CD14-positive monocyte (primary cell): ENCODE measurements at regions not wholly inside any gene's neighbourhood (a gene's known extent, or its start where the extent isn't known, plus 50 kb on each side); places are given as distances from the start of the nearest gene placed in this dataset.
"Not testable (repeated sequence)": the region's sequence is repeated elsewhere in the genome, so short reads cannot be mapped to it uniquely, and the experiment has no call there.

Source experiments
- DNase-seq, 3 donors: peaks; one replicate each; pipeline ENCODE4 v3.0.0-alpha.2; 2011 to 2022
- H2AFZ ChIP-seq: 2 replicates; pipeline ENCODE4 v1.6.0; 2012; ENCODE audit warnings: mild to moderate bottlenecking, low read depth, low read length, inconsistent platforms; ENCODE audit not compliant: insufficient read depth, poor library complexity, severe bottlenecking
- H3K27ac ChIP-seq, 2 donors: 1 replicate in 1 of 2; 2 replicates in 1 of 2; pipeline ENCODE4 v1.5.1; 2012 to 2013; ENCODE audit warnings: low read length in 2 of 2, control low read depth in 1 of 2, inconsistent platforms in 1 of 2, low read depth in 1 of 2, mild to moderate bottlenecking in 1 of 2
- H3K27me3 ChIP-seq, 2 donors: one replicate each; pipeline versions ENCODE4 v1.6.0 to v1.6.1; 2011 to 2013; ENCODE audit warnings: low read length in 2 of 2; ENCODE audit not compliant: control insufficient read depth in 2 of 2, insufficient read depth in 2 of 2
- H3K36me3 ChIP-seq, 2 donors: replicated peaks in 1 of 2; 1 replicate in 1 of 2; 2 replicates in 1 of 2; pipeline versions ENCODE4 v1.5.1 to v1.6.1; 2012 to 2013; ENCODE audit warnings: low read length in 2 of 2, control low read depth in 1 of 2, inconsistent platforms in 1 of 2, mild to moderate bottlenecking in 1 of 2; ENCODE audit not compliant: insufficient read depth in 2 of 2, control insufficient read depth in 1 of 2
- H3K4me1 ChIP-seq, 2 donors: 1 replicate in 1 of 2; 2 replicates in 1 of 2; pipeline versions ENCODE4 v1.5.1 to v1.6.1; 2012 to 2013; ENCODE audit warnings: low read length in 2 of 2, control low read depth in 1 of 2, inconsistent platforms in 1 of 2, mild to moderate bottlenecking in 1 of 2, moderate library complexity in 1 of 2; ENCODE audit not compliant: insufficient read depth in 2 of 2, control insufficient read depth in 1 of 2
- H3K4me2 ChIP-seq: replicated peaks from 2 replicates; pipeline ENCODE3; 2012; ENCODE audit warnings: low read length, moderate library complexity, mild to moderate bottlenecking; ENCODE audit not compliant: poor library complexity, severe bottlenecking; ENCODE audit errors: extremely low read depth
- H3K4me3 ChIP-seq, 3 experiments: fragments of 200-600 bp in 1 of 3; sonication (generic) in 1 of 3; replicated peaks in 1 of 3; 1 replicate in 2 of 3; 2 replicates in 1 of 3; pipeline ENCODE4 v1.5.1; 2011 to 2013; ENCODE audit warnings: low read length in 3 of 3, mild to moderate bottlenecking in 3 of 3, control low read depth in 2 of 3, low read depth in 2 of 3, inconsistent platforms in 1 of 3, moderate library complexity in 1 of 3
- H3K79me2 ChIP-seq: 2 replicates; pipeline ENCODE4 v1.6.0; 2012; ENCODE audit warnings: mild to moderate bottlenecking, control low read depth, inconsistent platforms, low read length, moderate library complexity; ENCODE audit not compliant: insufficient read depth
- H3K9ac ChIP-seq: 2 replicates; pipeline ENCODE4 v1.6.0; 2017; ENCODE audit warnings: low read length, mild to moderate bottlenecking; ENCODE audit not compliant: insufficient read depth, poor library complexity, severe bottlenecking
- H3K9me3 ChIP-seq, 2 donors: replicated peaks in 1 of 2; 1 replicate in 1 of 2; 2 replicates in 1 of 2; pipeline versions ENCODE4 v1.5.1 to v1.6.1; 2012 to 2013; ENCODE audit warnings: low read length in 2 of 2, control low read depth in 1 of 2; ENCODE audit not compliant: control insufficient read depth in 1 of 2, insufficient read depth in 1 of 2
- H4K20me1 ChIP-seq: 2 replicates; pipeline ENCODE4 v1.6.0; 2012; ENCODE audit warnings: mild to moderate bottlenecking, low read length, control low read depth, moderate library complexity; ENCODE audit not compliant: insufficient read depth
- H3K27ac Mint-ChIP-seq, 7 donors: one replicate each; pipeline ENCODE4 v1.8.0; 2020; ENCODE audit warnings: mild to moderate bottlenecking in 7 of 7, mixed read lengths in 7 of 7, moderate library complexity in 6 of 7, inconsistent platforms in 2 of 7
- H3K27me3 Mint-ChIP-seq, 3 donors: one replicate each; pipeline ENCODE4 v1.8.0; 2021 to 2022; ENCODE audit warnings: low read depth in 3 of 3, mild to moderate bottlenecking in 3 of 3, mixed read lengths in 3 of 3, moderate library complexity in 3 of 3, inconsistent platforms in 1 of 3
- H3K36me3 Mint-ChIP-seq, 2 donors: one replicate each; pipeline ENCODE4 v1.8.0; 2020; ENCODE audit warnings: mixed read lengths in 2 of 2, inconsistent platforms in 1 of 2, mild to moderate bottlenecking in 1 of 2
- H3K4me1 Mint-ChIP-seq: one replicate; pipeline ENCODE4 v1.8.0; 2020; ENCODE audit warnings: mild to moderate bottlenecking, mixed read lengths
- H3K4me3 Mint-ChIP-seq, 2 donors: one replicate each; pipeline ENCODE4 v1.8.0; 2020; ENCODE audit warnings: mild to moderate bottlenecking in 2 of 2, mixed read lengths in 2 of 2, moderate library complexity in 1 of 2
- H3K9me3 Mint-ChIP-seq, 7 donors: one replicate each; pipeline ENCODE4 v1.8.0; 2020 to 2022; ENCODE audit warnings: mixed read lengths in 7 of 7, mild to moderate bottlenecking in 6 of 7, moderate library complexity in 6 of 7, inconsistent platforms in 2 of 7
- WGBS: methylation state at CpG from one replicate; pipeline ENCODE4 v1.1.5; 2013; ENCODE audit warnings: missing lambda C conversion rate; ENCODE audit not compliant: insufficient coverage; 5-methylcytosine and 5-hydroxymethylcytosine counted together
- intact Hi-C, 2 donors: fragments of 100-400 bp; cut with micrococcal nuclease; formaldehyde crosslinking; loops; one replicate each; pipeline versions ENCODE4 v1.15.0 to v1.15.1; 2023
- TF ChIP-seq, protein P1 (sequence below): fragments of 200-600 bp; IDR thresholded peaks from one replicate; pipeline ENCODE4 v1.8.0; 2022; ENCODE audit warnings: antibody characterized with exemption, mild to moderate bottlenecking

DNA sequence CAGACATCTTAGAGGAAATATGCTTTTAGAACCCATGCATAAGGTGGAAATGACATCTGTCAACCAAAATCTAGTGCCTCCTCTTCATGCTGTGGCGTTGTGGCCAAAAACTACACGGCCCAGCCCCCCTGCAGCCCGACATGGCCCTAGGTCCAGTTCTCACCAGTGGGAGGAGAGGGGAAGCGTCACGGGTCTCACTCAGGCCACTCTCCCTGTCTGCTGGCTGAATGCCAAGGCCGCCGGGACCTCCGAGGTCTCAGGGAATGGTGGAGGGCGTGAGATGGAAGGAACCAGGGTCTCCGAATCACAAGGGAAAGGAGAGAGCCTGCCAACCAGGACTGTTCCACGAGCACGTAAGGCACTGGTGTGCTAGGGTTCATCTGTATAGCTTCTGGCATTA, 361.0 kb downstream of the ANAPC1 start:
- Histone ChIP-seq H3K9ac (no peak overlapping the region), H3K4me3 (no peak overlapping the region), H3K79me2 (no peaks in the 10 kb centered on the region), H3K4me1 (peaks cover 25% of the 10 kb centered on the region in 2 donors), H3K27me3 (no peaks in the 10 kb centered on the region), H3K36me3 (no peaks in the 10 kb centered on the region), H3K9me3 (no peaks in the 10 kb centered on the region), H2AFZ (no peak overlapping the region), H3K4me2 (no peak overlapping the region), H4K20me1 (no peaks in the 10 kb centered on the region), H3K27ac (no peak overlapping the region)
- H3K27me3 Mint-ChIP-seq, result peaks cover 0 to 2% (median 0%) of the 10 kb centered on the region in 3 donors
- DNase-seq, result no peak
- peak overlapping the region in 1 of 7 donors; percentile 72 for H3K27ac Mint-ChIP-seq
- H3K36me3 Mint-ChIP-seq, result no peaks in the 10 kb centered on the region
- intact Hi-C loops, result no loop called here
- no peaks in the 10 kb centered on the region for H3K9me3 Mint-ChIP-seq
- TF ChIP-seq, protein P1, sequence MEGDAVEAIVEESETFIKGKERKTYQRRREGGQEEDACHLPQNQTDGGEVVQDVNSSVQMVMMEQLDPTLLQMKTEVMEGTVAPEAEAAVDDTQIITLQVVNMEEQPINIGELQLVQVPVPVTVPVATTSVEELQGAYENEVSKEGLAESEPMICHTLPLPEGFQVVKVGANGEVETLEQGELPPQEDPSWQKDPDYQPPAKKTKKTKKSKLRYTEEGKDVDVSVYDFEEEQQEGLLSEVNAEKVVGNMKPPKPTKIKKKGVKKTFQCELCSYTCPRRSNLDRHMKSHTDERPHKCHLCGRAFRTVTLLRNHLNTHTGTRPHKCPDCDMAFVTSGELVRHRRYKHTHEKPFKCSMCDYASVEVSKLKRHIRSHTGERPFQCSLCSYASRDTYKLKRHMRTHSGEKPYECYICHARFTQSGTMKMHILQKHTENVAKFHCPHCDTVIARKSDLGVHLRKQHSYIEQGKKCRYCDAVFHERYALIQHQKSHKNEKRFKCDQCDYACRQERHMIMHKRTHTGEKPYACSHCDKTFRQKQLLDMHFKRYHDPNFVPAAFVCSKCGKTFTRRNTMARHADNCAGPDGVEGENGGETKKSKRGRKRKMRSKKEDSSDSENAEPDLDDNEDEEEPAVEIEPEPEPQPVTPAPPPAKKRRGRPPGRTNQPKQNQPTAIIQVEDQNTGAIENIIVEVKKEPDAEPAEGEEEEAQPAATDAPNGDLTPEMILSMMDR, result no peak
- no peak overlapping the region for H3K4me3 Mint-ChIP-seq
- peaks cover 23% of the 10 kb centered on the region for H3K4me1 Mint-ChIP-seq
- 100% methylated on average over 1 of the region's 12 CpGs for WGBS

DNA sequence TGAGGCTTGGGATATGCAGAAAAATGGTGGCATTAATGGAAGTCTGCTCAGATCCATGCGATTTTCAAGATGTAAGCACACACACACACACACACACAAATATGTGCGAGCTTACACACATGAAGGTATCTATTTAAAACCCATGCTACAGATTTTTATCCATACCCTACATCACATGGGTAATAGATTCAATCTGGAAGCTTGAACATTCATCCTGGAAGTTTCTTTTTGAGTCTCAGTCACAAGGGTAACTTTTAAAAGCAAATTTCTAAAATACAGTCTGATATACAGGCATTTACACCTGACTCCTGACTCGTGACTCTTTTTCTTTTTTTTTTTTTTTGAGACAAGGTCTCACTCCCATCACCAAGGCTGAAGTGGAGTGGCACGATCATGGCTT, 359.0 kb downstream of the ANAPC1 start:
- H3K36me3 Mint-ChIP-seq, H3K79me2 ChIP-seq, H3K27me3 Mint-ChIP-seq, H3K36me3 ChIP-seq, H3K4me3 Mint-ChIP-seq, H3K27ac ChIP-seq, H3K9me3 Mint-ChIP-seq, DNase-seq, H3K4me2 ChIP-seq, H4K20me1 ChIP-seq, H3K9me3 ChIP-seq, H3K4me3 ChIP-seq, intact Hi-C loops, H2AFZ ChIP-seq, H3K27me3 ChIP-seq, H3K9ac ChIP-seq: not testable (repeated sequence)
- peak overlapping the region in 1 of 7 donors; percentile 25 for H3K27ac Mint-ChIP-seq
- peaks cover 9 to 15% of the 10 kb centered on the region in 2 donors for H3K4me1 ChIP-seq
- H3K4me1 Mint-ChIP-seq, result peaks cover 10% of the 10 kb centered on the region
- 100% methylated on average over 1 of the region's 4 CpGs for WGBS

DNA sequence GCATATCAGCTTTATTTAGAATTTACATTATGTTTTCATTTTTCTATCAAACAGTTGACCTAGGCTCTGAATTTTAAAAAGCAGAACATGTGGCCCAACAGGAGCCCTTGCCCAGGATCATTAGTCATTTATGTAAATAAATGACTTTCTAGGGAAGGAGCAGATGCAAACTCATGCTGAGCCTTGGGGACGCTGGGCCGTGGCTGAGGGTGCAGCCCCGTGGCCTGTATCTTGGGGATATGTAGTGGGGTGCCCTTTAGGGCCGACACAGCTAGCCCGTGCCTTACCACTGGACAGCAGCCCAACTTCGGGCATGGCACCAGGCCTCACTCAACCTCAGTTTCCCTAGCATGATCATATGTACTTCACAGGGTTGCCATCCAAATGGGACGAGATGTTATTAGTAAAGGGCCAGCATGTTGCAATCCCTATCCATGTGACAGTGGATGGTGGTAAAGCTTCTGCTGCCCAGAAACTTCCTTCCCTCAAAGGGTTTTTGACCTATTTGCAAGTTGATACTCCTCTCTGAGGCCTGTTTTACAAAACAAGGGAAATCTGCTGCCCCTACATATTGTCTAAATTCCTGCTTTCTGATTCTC, 357.9 kb downstream of the ANAPC1 start:
- peak; percentile 50 to 72 (median 66) for DNase-seq
- H3K27me3 ChIP-seq, H3K36me3 Mint-ChIP-seq, H4K20me1 ChIP-seq, H3K4me3 ChIP-seq, intact Hi-C loops, H3K27me3 Mint-ChIP-seq, H2AFZ ChIP-seq, H3K9ac ChIP-seq, H3K4me2 ChIP-seq, H3K36me3 ChIP-seq, H3K9me3 ChIP-seq, H3K79me2 ChIP-seq, H3K4me3 Mint-ChIP-seq, H3K9me3 Mint-ChIP-seq: not testable (repeated sequence)
- Mint-ChIP-seq H3K4me1 (peaks cover 10% of the 10 kb centered on the region), H3K27ac (peak overlapping the region in 6 of 7 donors; percentile 75 to 87 (median 82))
- no CpG with 5 or more reads among the region's 7 CpGs for WGBS
- Histone ChIP-seq H3K4me1 (peaks cover 8 to 15% of the 10 kb centered on the region in 2 donors), H3K27ac (peak overlapping the region; percentile 66 to 71)

DNA sequence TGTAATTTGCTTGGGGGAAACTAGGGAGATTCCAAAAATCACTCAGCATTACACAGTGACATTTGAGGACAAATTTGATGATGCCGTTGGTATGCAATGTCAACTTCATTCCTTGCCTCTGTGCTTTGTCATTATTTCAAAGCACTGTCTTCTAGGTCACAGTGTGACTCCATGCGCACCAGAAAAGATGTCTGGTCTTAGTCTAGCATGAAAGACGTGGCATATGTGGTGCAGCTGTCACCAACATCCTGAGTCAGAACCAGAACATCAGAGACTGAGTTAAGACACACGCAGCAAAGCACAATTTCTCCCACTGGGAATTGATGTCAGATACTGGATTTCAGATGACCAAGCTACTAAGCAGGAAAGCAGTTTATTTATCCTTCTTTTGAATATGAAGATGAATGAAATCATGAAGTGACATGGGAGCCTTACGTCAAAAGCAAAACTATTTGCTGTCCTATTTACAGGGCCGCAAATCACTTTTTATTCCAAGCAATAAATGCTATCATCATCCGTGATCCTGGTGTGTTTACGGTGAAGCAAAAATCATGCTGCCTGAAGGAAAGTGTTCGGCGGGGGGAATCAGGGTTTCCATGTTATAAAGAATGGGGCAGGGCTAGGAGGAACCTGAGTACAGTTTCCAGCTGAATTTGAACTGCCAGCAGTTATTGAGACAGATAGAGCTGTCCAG, 356.1 kb downstream of the ANAPC1 start:
- H3K4me2 ChIP-seq, H3K36me3 ChIP-seq, H2AFZ ChIP-seq, H3K27ac ChIP-seq, H3K9ac ChIP-seq, DNase-seq, H3K79me2 ChIP-seq, H3K36me3 Mint-ChIP-seq, H3K4me3 Mint-ChIP-seq, intact Hi-C loops, H3K9me3 Mint-ChIP-seq, H3K27ac Mint-ChIP-seq, H3K9me3 ChIP-seq, H4K20me1 ChIP-seq, H3K4me3 ChIP-seq, H3K4me1 Mint-ChIP-seq, H3K27me3 Mint-ChIP-seq, H3K27me3 ChIP-seq: not testable (repeated sequence)
- no CpG with 5 or more reads among the region's 10 CpGs for WGBS
- H3K4me1 ChIP-seq, result peaks cover 6 to 11% of the 10 kb centered on the region in 2 donors
